ENCODE measurements at regions not wholly inside any gene's neighbourhood (a gene's known extent, or its start where the extent isn't known, plus 50 kb on each side); places are given as distances from the start of the nearest gene placed in this dataset.

- TF ChIP-seq, protein P1, sequence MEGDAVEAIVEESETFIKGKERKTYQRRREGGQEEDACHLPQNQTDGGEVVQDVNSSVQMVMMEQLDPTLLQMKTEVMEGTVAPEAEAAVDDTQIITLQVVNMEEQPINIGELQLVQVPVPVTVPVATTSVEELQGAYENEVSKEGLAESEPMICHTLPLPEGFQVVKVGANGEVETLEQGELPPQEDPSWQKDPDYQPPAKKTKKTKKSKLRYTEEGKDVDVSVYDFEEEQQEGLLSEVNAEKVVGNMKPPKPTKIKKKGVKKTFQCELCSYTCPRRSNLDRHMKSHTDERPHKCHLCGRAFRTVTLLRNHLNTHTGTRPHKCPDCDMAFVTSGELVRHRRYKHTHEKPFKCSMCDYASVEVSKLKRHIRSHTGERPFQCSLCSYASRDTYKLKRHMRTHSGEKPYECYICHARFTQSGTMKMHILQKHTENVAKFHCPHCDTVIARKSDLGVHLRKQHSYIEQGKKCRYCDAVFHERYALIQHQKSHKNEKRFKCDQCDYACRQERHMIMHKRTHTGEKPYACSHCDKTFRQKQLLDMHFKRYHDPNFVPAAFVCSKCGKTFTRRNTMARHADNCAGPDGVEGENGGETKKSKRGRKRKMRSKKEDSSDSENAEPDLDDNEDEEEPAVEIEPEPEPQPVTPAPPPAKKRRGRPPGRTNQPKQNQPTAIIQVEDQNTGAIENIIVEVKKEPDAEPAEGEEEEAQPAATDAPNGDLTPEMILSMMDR (IDR thresholded peaks at IDR 0.05): no peak
- no peak for TF ChIP-seq POLR2A (IDR thresholded peaks at IDR 0.05)
- H3K4me3 ChIP-seq (ENCODE audit: low read depth, poor library complexity, severe bottlenecking): no peak overlapping the region
- intact Hi-C loops (cut with DNase I; ENCODE audit: low total_unique reads): no loop called here
- DNase-seq (ENCODE audit: low spot score in 2 of 2): no peak
Measured at GRCh38 chr15:96762566-96762965, 432.1 kb downstream of the NR2F2 start.

- no peak for DNase-seq (ENCODE audit: low spot score in 2 of 2)
- TF ChIP-seq, protein P1 (IDR thresholded peaks at IDR 0.05): no peak
- no peak for TF ChIP-seq POLR2A (IDR thresholded peaks at IDR 0.05)
- intact Hi-C loops (cut with DNase I; ENCODE audit: low total_unique reads): no loop called here
- 91 to 93% methylated on average over 24 of the region's 24 CpGs for WGBS, 2 donors
- H3K4me3 ChIP-seq (ENCODE audit: low read depth, poor library complexity, severe bottlenecking): no peak overlapping the region
Measured at GRCh38 chr15:96764501-96764900, 434.0 kb downstream of the NR2F2 start.

DNA sequence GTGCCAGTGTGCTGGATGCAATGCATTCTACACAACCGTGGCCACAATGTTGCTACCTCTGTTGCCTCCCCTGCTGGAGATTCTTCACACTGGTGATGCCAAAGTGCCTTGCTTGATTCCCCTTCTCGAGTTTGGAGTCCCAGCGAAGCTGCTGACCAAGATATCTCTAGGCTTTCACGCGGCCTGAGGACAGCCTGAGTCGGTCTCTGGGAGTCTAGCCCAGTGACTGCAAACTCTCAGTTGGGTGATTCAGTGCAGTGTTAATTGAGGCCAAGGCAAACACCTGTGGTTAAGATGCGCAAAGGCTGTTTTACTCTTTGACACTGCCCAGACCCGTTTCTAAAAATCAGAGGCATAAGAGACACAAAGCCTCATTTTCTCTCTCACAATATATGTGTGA lies 434.4 kb downstream of the NR2F2 start:
- 91 to 95% methylated on average over 8 of the region's 8 CpGs for WGBS, 2 donors
- intact Hi-C loops (cut with DNase I; ENCODE audit: low total_unique reads): no loop called here
- TF ChIP-seq, protein P1 (IDR thresholded peaks at IDR 0.05): no peak
- no peak for TF ChIP-seq POLR2A (IDR thresholded peaks at IDR 0.05)
- DNase-seq (ENCODE audit: low spot score in 2 of 2): no peak
- H3K4me3 ChIP-seq (ENCODE audit: low read depth, poor library complexity, severe bottlenecking): no peak overlapping the region

DNA sequence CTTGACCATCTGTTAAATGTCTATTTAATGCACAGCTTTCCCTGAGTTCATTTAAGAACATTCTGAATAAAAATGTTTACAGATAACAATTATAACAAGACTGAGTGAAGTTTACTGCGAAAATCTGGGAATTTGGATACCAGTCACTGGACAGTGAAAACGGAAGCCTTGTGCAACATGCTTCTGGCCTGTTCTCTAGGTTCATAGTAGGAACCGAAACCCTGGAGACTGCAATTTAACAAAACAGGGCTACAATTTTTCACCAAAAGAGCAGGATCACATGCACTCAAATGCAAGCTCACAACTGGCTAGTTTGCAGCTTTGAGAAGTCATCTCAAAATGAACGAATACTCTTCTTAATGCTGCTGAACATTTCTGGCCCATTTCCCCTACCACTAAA lies 435.9 kb downstream of the NR2F2 start:
- DNase-seq (ENCODE audit: low spot score in 2 of 2): no peak
- WGBS, 2 donors: 75 to 87% methylated on average over 4 of the region's 4 CpGs
- intact Hi-C loops (cut with DNase I; ENCODE audit: low total_unique reads): no loop called here
- TF ChIP-seq, protein P1 (IDR thresholded peaks at IDR 0.05): no peak
- no peak for TF ChIP-seq POLR2A (IDR thresholded peaks at IDR 0.05)
- H3K4me3 ChIP-seq (ENCODE audit: low read depth, poor library complexity, severe bottlenecking): no peak overlapping the region

DNA sequence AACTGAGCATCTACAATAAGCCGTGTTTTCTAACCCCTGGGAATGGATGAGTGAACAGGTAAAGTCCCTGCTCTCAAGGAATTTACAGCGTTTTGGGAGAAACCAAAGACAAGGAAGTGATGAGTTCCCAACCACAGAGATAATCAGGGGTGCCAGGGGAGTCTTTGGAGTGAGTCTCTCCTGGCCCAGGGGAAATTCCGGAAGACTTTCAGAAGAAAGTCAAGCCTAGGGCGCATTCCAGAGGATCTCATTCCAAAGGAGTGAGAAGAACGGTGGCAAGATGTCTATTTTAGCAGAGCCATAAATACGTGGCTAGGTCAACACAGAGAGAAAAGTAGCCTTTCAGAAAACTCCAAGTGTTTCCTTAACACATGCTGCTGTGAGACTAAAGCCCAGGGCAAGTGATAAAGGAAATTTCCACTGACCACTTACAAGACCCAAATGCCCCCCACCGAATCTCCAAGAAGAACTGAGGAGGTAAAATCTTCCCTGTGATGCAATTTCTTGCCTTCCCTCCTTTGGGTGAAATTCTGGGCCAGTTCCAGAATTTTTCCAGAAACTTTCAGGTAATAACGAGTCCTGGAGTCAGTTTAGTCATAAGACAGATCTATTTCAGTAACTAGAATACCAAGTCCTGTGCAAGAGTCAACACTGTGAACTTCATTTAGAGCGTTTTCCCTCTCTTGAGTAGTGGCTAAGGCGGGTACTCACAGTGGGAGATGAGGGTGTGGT lies 437.4 kb downstream of the NR2F2 start:
- TF ChIP-seq POLR2A (IDR thresholded peaks at IDR 0.05): no peak
- TF ChIP-seq, protein P1 (IDR thresholded peaks at IDR 0.05): no peak
- 36 to 56% methylated on average over 10 of the region's 10 CpGs for WGBS, 2 donors
- no peak overlapping the region for H3K4me3 ChIP-seq (ENCODE audit: low read depth, poor library complexity, severe bottlenecking)
- intact Hi-C loops (cut with DNase I; ENCODE audit: low total_unique reads): no loop called here
- no peak for DNase-seq (ENCODE audit: low spot score in 2 of 2)

GRCh38 chr15:96768435-96768789 lies 437.9 kb downstream of the NR2F2 start:
- TF ChIP-seq, protein P1 (IDR thresholded peaks at IDR 0.05): no peak
- no peak for TF ChIP-seq POLR2A (IDR thresholded peaks at IDR 0.05)
- intact Hi-C loops (cut with DNase I; ENCODE audit: low total_unique reads): no loop called here
- 56 to 60% methylated on average over 5 of the region's 5 CpGs for WGBS, 2 donors
- H3K4me3 ChIP-seq (ENCODE audit: low read depth, poor library complexity, severe bottlenecking): no peak overlapping the region
- no peak for DNase-seq (ENCODE audit: low spot score in 2 of 2)
